Activated gamma-delta T cell (primary cell): ENCODE measurements at regions not wholly inside any gene's neighbourhood (a gene's known extent, or its start where the extent isn't known, plus 50 kb on each side); places are given as distances from the start of the nearest gene placed in this dataset.
"Not testable (repeated sequence)": the region's sequence is repeated elsewhere in the genome, so short reads cannot be mapped to it uniquely, and the experiment has no call there.

Source experiments
- DNase-seq: peaks from one replicate; lab custom pipeline; 2025; lab: John Stamatoyannopoulos, UW

- DNase-seq: no peak
These were observed 508.6 kb downstream of the ADCYAP1 start for GRCh38 chr18:1413323-1413675.

GRCh38 chr18:1416074-1416473 lies 511.4 kb downstream of the ADCYAP1 start:
- no peak for DNase-seq

GRCh38 chr18:1421502-1421901 lies 516.8 kb downstream of the ADCYAP1 start:
- DNase-seq: no peak

GRCh38 chr18:1422634-1423033 lies 518.0 kb downstream of the ADCYAP1 start:
- no peak for DNase-seq

GRCh38 chr18:1425679-1426078 lies 521.0 kb downstream of the ADCYAP1 start:
- DNase-seq: no peak

GRCh38 chr18:1435487-1435886 lies 530.8 kb downstream of the ADCYAP1 start:
- no peak for DNase-seq

- no peak for DNase-seq
These were observed 531.5 kb downstream of the ADCYAP1 start for GRCh38 chr18:1436199-1436598.

- DNase-seq: no peak
These were observed 533.8 kb downstream of the ADCYAP1 start for GRCh38 chr18:1438458-1438910.

GRCh38 chr18:1438967-1439366 lies 534.3 kb downstream of the ADCYAP1 start:
- DNase-seq: no peak

- DNase-seq: not testable (repeated sequence)
These were observed 539.4 kb downstream of the ADCYAP1 start for GRCh38 chr18:1444062-1444461.

GRCh38 chr18:1446765-1447164 lies 542.1 kb downstream of the ADCYAP1 start:
- DNase-seq: no peak

GRCh38 chr18:1452821-1453220 lies 548.1 kb downstream of the ADCYAP1 start:
- no peak for DNase-seq

- DNase-seq: no peak
These were observed 550.9 kb downstream of the ADCYAP1 start for GRCh38 chr18:1455605-1456004.

GRCh38 chr18:1458547-1458946 lies 553.9 kb downstream of the ADCYAP1 start:
- DNase-seq: no peak

GRCh38 chr18:1463981-1464380 lies 559.3 kb downstream of the ADCYAP1 start:
- DNase-seq: no peak

- DNase-seq: no peak
These were observed 560.0 kb downstream of the ADCYAP1 start for GRCh38 chr18:1464444-1465217.

- no peak for DNase-seq
These were observed 561.4 kb downstream of the ADCYAP1 start for GRCh38 chr18:1466035-1466434.

- no peak for DNase-seq
These were observed 562.8 kb downstream of the ADCYAP1 start for GRCh38 chr18:1467461-1467964.

GRCh38 chr18:1468550-1468949 lies 563.9 kb downstream of the ADCYAP1 start:
- no peak for DNase-seq

- no peak for DNase-seq
These were observed 571.2 kb downstream of the ADCYAP1 start for GRCh38 chr18:1475867-1476266.

GRCh38 chr18:1480309-1480708 lies 575.6 kb downstream of the ADCYAP1 start:
- DNase-seq: no peak

- no peak for DNase-seq
These were observed 576.9 kb downstream of the ADCYAP1 start for GRCh38 chr18:1481577-1481976.

GRCh38 chr18:1483385-1483784 lies 578.7 kb downstream of the ADCYAP1 start:
- DNase-seq: no peak

GRCh38 chr18:1487457-1487856 lies 582.8 kb downstream of the ADCYAP1 start:
- DNase-seq: no peak
